Stimulated activated CD8-positive, alpha-beta memory T cell treated with anti-CD3 and anti-CD28 coated beads, Interleukin-7, amount 100 ng/mL, for 48 hours (primary cell): ENCODE measurements at regions not wholly inside any gene's neighbourhood (a gene's known extent, or its start where the extent isn't known, plus 50 kb on each side); places are given as distances from the start of the nearest gene placed in this dataset.
"Not testable (repeated sequence)": the region's sequence is repeated elsewhere in the genome, so short reads cannot be mapped to it uniquely, and the experiment has no call there.

Experiments
- DNase-seq, 2 donors: peaks; one replicate each; pipeline ENCODE4 v3.0.0-alpha.2; 2020; ENCODE audit warnings: low read depth in 1 of 2; ENCODE audit errors: extremely low read depth in 1 of 2

- not testable (repeated sequence) for DNase-seq
These were observed 196.2 kb downstream of the OTOP1 start for GRCh38 chr4:4030509-4030908.

- DNase-seq = not testable (repeated sequence)
These were observed 195.1 kb downstream of the OTOP1 start for GRCh38 chr4:4031446-4032135.

DNA sequence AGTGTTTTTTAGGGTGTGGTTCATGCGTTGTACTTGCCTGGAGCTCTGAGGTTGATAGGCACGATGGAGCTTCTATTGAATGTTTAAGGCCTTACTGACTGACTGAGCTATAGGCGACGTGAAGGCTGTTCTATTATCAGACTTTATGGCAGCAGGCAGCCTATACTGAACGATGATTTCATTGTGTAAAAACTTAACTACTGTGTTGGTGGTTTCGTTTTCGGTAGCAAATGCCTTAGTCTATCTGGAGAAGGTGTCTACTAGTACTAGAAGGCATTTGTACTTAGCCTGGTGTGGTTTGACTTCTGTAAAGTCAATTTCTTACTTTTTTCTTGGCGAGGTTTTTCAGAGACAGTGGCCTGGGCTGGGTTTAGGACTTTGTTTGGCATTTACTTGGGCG is 194.4 kb downstream of the OTOP1 start:
- not testable (repeated sequence) for DNase-seq

DNA sequence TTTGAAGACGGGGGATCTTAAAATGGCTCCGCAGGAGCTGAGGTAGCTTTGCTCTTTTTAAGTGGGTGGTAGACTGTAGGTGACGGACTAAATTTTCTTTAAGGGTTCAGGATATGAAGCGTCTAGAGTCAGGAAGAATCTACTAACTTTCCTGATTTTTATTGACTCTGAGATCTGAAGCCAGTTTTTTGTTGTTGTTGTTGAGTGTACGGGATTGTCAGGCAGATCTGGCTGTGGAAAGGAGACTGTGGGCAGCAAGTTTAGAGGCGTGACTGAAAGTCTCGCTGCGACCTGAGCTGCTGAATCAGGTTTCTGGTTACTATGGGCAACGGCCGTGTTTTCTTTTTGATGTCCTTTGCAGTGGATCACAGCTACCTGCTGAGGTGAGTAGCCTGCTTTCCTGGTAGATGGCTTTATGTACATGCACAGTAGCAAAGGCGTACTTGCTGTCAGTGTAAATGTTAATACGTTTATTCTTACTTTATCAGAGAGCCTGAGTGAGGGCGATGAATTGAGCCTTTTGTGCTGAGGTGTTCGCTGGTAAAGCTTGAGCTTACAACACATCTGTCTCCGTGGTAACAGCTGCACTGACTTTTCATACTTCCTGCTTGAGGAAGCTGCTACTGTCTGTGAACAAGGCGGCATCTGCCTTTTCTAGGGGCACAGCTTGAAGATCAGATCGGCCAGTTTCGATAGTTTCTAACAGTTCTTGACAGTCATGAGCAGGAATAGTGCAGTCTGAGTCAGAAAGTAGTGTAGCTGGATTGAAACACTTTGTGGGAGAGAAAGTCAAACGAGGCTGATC is 193.7 kb downstream of the OTOP1 start:
- DNase-seq = not testable (repeated sequence)

GRCh38 chr4:4037399-4038138 is 189.2 kb downstream of the OTOP1 start:
- not testable (repeated sequence) for DNase-seq

DNA sequence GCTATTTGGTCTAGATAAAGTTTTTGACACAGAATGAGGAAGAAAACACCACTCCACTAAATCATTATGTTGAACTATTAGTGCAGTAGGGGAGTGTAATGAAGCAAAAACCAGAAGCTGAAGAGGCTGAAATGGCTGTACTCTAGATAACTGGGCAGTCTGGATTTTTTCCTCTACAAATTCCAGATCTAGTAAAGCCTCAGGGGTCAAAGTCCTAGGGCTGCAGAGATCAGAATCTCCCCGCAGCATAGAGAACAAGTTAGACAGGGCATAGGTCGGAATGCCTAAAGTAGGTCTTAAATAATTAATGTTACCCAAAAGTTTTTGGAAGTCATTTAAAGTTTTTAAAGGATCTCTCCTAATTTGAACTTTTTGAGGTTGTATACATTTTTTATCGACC is 180.9 kb downstream of the OTOP1 start:
- not testable (repeated sequence) for DNase-seq

DNA sequence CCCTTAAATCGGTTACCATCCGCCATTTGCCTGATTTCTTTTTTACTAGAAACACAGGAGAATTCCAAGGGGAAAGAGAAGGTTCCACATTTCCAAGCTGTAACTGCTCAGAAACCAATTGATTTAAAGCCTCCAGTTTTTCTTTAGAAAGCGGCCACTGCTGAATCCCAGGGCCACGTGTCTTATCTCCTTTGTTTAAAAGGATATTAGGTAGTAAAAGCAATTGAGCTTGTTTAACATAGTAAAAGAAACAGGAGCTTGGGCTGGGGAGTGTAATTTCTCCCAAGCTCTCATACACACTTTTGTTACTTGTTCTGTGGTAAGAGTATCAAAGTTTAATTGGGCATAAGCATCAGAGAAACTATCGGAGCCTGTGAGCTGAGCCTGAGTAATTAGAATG is 180.0 kb downstream of the OTOP1 start:
- DNase-seq = not testable (repeated sequence)

DNA sequence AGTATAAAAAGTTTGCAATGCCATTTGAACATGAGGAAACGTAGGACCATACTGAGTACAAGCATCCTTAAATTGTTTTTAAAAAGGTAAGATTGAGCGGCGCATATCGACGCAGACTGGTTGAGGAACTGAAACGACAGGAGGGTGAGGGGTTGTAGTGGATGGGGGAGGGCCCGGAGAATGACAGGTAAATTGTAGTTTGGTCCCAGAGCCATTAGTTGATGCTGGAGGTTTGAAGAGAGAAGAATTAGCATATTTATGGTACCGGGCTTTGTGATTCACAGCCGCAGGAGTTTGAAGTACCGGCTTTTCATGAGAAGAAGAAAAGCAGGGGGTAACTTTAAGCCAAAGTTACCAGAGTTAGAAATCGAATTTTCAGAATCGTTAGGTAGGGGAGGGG is 179.5 kb downstream of the OTOP1 start:
- not testable (repeated sequence) for DNase-seq

GRCh38 chr4:4048227-4048626 is 178.5 kb downstream of the OTOP1 start:
- DNase-seq = not testable (repeated sequence)

DNA sequence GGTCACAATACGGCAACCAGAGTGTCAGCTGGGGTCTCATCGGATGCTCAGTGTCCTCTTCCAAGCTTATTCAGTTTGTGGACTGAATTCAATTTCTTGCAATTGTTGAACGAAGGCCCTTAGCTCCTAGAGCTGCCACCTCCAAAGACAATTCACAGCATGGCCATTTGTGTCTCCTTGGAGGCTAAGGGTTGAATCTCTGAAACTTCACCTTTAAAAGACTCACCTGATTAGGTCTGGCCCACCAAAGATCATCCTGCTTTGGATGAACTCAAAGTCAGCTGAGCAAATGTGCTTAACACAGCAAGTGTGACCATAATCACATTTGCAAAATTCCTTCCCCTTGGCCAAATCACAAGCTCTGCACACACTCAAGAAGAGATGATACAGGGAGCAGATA is 175.9 kb downstream of the OTOP1 start:
- DNase-seq = not testable (repeated sequence)

DNA sequence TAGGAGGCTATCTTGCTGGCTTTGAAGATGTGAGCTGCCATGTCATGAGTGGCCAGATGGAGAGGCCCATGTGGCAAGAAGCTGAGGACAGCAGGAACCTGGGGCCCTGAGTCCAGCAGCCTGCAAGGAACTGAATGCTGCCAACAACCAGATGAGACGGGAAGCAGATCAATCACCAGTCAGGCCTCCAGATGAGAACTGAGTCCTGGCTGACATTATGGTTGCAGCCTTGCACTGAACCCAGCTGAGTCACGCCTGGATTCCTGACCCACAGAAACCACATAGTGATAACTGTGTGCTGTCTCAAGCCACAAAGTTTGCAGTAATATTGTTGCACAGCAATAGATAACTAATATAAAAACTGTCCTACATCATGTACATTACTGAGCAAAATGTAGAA is 173.8 kb downstream of the OTOP1 start:
- not testable (repeated sequence) for DNase-seq

GRCh38 chr4:4057226-4057625 is 169.5 kb downstream of the OTOP1 start:
- not testable (repeated sequence) for DNase-seq

DNA sequence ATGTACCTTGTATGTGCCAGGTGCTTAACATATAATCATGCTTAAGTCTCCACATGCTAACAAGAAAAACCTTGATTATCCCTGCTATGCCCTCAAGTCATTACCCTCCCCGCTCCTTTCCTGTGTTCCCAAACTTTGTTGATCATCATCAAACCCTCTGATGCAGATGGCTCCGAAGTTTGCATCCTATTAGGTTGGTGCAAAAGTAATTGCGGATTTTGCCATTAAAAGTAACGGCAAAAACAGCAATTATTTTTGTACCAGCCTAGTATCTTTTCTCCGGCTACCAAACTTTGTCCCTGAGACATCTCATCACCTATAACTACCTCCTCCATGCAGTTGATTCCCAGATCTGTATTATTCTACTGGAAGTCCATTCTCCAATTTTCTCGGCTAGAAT is 142.6 kb downstream of the OTOP1 start:
- DNase-seq = not testable (repeated sequence)

DNA sequence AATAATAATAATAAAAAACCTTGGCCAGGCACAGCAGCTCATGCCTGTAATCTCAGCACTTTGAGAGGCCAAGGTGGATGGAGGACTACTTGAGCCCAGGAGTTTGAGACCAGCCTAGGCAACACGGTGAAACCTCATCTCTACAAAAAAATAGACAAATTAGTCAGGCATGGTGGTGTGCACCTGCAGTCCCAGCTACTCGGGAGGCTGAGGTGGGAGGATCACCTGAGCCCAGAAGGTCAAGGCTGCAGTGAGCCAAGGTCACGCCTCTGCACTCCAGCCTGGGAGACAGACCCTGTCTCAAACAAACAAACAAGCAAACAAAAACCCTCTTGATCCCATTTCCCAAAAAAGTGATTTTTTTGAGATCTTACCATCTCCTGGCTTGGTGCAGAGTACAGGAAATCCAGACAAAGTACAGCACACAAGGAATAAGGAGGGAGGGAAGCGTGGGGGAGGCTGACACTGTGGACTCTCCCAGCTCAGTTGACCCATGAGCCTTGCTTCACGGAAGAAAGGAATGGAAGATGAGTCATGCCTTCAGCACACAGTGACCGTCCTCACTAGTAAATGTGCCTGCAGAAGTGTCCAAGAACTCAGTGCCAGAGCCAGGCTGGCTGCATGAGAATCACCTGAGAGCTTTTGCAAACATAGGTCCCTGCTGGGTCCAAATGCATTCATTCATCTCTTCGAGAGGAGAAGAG is 136.9 kb downstream of the OTOP1 start:
- not testable (repeated sequence) for DNase-seq

DNA sequence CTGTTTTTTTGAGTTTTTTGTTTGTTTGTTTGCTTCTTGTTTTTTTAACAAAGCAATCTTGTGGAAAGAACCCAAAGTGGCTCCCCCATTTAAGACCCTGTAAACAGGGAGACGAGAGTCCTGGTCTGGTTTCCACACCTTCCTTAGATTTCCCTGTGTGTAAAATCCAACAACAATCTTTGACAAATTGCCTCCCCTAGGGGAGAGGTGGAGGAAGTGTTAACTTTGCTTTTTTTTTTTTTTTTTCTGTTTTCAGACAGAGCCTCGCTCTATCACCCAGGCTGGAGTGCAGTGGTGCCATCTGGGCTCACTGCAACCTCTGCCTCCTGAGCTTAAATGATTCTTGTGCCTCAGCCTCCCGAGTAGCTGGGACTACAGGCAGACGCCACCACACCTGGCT is 136.0 kb downstream of the OTOP1 start:
- DNase-seq = not testable (repeated sequence)

GRCh38 chr4:4092159-4092558 is 134.6 kb downstream of the OTOP1 start:
- DNase-seq = not testable (repeated sequence)

DNA sequence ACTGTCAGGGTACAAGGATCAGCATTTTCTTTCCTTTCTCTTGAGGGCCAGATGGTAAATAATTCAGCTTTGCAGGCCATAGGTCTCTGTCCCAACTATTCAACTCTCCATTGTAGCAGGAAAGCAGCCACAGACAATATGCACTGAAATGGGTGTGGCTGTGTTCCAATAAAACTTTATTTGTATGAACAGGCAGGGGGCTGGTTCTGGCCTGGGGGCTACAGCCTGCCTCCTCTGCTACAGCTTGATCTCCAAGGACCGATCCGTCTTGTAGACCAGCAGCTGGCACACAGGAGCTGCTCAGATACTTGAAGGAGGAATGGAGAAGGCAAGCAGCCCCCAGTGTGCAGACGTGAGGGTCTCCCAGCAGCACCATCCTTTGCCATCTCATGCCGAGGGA is 127.1 kb downstream of the OTOP1 start:
- not testable (repeated sequence) for DNase-seq

- DNase-seq = not testable (repeated sequence)
These were observed 119.8 kb downstream of the OTOP1 start for GRCh38 chr4:4106923-4107322.

- peak; percentile 31 to 52 for DNase-seq
These were observed 119.2 kb downstream of the OTOP1 start for GRCh38 chr4:4107411-4108107.

GRCh38 chr4:4115381-4115780 is 111.3 kb downstream of the OTOP1 start:
- DNase-seq = not testable (repeated sequence)
